ENCODE measurements at regions not wholly inside any gene's neighbourhood (a gene's known extent, or its start where the extent isn't known, plus 50 kb on each side); places are given as distances from the start of the nearest gene placed in this dataset.

GRCh38 chr2:34340307-34340706 lies 741.2 kb upstream of the FAM98A start (continued):
- TF ChIP-seq AFF4 (CRISPR knock-in tag; IDR thresholded peaks at IDR 0.05; ENCODE audit: borderline replicate concordance) (no peak), CREB1 (CRISPR knock-in tag; IDR thresholded peaks at IDR 0.05) (no peak), FOXK1 (CRISPR knock-in tag; IDR thresholded peaks at IDR 0.05) (no peak), ZNF219 (CRISPR knock-in tag; IDR thresholded peaks at IDR 0.05; ENCODE audit: borderline replicate concordance) (no peak), ZNF532 (CRISPR knock-in tag; IDR thresholded peaks at IDR 0.05; ENCODE audit: borderline replicate concordance) (no peak), GRHL2 (CRISPR knock-in tag; IDR thresholded peaks at IDR 0.05; ENCODE audit: insufficient replicate concordance, severe bottlenecking) (no peak), AR (CRISPR knock-in tag; IDR thresholded peaks at IDR 0.05) (no peak), NR2C2 (CRISPR knock-in tag; IDR thresholded peaks at IDR 0.05) (no peak), IRF1 (CRISPR knock-in tag; IDR thresholded peaks at IDR 0.05) (no peak), IRF2 (CRISPR knock-in tag; IDR thresholded peaks at IDR 0.05; ENCODE audit: borderline replicate concordance, low read depth) (no peak)

GRCh38 chr2:34337735-34338134 lies 738.6 kb upstream of the FAM98A start:
- ATAC-seq: no peak
- Mint-ChIP-seq H3K27me3 (ENCODE audit: low read depth) (no peaks in the 10 kb centered on the region), H3K4me1 (no peaks in the 10 kb centered on the region), H3K27ac (no peak overlapping the region), H3K36me3 (no peaks in the 10 kb centered on the region), H3K4me3 (no peak overlapping the region), H3K9me3 (peaks cover 12% of the 10 kb centered on the region)
- ChIA-PET CTCF (no interaction called here), POLR2A (no interaction called here)
- no peak for DNase-seq (ENCODE audit: low spot score)
- TF ChIP-seq ATF6 (CRISPR knock-in tag; IDR thresholded peaks at IDR 0.05): no peak
- TF ChIP-seq ZMAT4 (CRISPR knock-in tag; IDR thresholded peaks at IDR 0.05): no peak
- TF ChIP-seq PRDM15 (CRISPR knock-in tag; IDR thresholded peaks at IDR 0.05): no peak
- TF ChIP-seq SP1 (CRISPR knock-in tag; conservative IDR thresholded peaks at IDR 0.05): no peak
- TF ChIP-seq ZNF671 (CRISPR knock-in tag; IDR thresholded peaks at IDR 0.05): no peak
- no peak for TF ChIP-seq MAX (CRISPR knock-in tag; IDR thresholded peaks at IDR 0.05)
- TF ChIP-seq TP53 (CRISPR knock-in tag; IDR thresholded peaks at IDR 0.05): no peak
- no peak for TF ChIP-seq SMAD3 (CRISPR knock-in tag; IDR thresholded peaks at IDR 0.05; ENCODE audit: borderline replicate concordance)

All from WTC11 (cell line).